ENCODE measurements at regions not wholly inside any gene's neighbourhood (a gene's known extent, or its start where the extent isn't known, plus 50 kb on each side); places are given as distances from the start of the nearest gene placed in this dataset.

- no peak for DNase-seq
Observed at GRCh38 chr21:43271452-43272020, 102.7 kb downstream of the CRYAA start.

- no peak for DNase-seq
Observed at GRCh38 chr21:43270800-43271301, 102.0 kb downstream of the CRYAA start.

DNA sequence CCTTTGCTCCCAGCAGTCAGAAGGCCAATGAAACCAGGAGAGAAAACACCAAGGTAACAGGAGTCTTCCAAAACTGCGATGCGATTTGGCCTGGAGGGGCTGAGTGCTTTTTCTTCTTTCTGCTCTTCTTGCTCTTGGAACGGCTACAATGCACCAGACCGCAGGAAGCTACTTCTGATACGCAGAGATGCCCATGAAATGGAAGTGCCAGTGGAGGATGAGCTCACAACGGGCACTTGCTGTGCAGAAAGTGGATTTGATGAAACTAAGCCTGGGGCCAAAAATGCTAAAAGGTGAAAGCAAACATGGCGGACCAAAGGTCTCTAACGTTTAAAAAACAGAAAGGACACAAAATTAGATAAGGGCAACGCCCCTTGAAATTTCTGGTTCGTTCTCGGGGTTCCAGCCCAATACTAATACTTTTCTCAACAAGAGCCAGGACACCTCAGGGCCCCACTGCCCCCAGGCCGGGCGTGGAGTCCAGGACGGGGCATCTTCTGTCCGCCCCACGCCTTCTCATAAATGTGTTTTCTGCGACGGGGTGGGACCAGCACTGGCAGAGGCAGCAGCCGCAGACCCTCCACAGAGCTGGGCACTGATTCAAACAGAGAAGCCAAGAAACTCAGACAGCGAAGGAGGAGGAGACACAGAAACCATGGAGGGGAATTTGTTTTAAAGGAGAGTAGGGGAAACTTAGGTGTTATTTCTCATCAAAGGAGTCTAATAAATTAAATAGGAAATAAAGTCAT, 101.3 kb downstream of the CRYAA start:
- no peak for DNase-seq

DNA sequence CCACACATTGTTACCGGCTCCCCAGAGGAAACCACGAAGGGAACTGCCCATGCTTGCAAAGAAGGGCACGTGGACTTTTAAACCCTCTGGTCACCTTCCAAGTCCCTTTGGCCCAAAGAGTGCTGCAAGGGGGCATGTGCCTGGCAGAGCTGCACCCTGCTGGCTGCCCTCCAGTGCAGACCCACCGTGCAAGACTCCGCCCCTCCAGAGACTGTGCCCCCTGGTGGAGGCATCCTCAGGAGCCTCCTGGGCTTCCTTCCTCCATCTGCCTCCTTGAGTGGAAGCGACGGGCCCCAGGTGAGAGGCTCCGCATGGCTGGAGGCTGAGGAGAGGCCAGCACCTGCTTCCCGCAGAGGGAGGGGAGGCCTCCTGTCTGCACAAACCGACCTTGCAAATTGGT, 100.6 kb downstream of the CRYAA start:
- DNase-seq, result no peak

GRCh38 chr21:43268804-43269186, 100.0 kb downstream of the CRYAA start:
- DNase-seq, result no peak

- DNase-seq, result no peak
Observed at GRCh38 chr21:43268086-43268803, 99.4 kb downstream of the CRYAA start.

DNA sequence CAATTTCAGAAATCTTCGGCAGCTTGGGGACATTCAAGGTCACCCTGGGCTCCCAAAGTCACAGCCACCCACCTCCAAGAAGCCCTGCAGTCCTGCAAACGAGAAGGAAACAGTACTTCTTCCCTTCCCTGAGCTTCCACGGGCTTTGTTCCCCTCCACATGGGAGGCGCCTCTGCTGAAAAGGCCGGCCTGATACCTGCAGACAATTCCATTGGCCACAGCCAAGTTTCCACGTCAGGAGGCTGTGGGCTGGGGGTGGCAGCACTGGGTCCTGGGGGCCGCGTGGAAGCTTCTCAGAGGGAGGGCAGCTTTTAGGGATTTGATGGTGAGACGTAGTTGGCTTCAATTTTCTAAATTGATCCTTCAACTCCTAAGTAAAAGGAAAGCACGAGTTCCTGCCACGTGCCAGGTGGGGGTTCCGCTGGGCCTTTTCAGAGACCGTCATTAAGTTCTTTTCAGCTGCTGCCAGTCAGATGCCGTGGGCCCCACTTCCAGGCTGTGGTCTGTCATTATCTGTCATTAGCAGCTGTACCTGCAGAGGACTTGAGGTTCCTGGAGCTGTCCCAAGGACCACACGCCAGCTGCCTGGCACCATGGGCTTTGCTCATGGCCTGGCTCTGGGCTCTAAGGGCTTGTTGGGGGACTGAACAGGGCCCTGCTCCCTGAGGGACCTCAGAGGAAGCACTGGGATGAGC, 98.7 kb downstream of the CRYAA start:
- no peak for DNase-seq

DNA sequence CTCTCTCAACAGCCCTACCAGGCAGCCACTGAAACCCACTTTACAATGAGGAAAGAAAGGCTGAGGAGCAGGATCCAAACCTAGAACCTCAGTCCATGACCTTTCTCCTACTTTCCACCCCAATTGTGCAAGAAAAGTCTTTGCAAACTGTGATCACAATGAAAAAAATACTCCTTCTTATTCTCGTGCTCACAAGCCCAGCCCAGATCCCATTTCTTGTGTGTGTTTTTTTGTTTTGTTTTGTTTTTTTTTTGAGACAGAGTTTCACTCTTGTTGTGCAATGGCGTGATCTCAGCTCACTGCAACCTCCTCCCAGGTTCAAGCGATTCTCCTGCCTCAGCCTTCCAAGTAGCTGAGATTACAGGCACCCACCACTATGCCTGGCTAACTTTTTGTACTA, 97.7 kb downstream of the CRYAA start:
- no peak for DNase-seq

GRCh38 chr21:43262427-43262826, 93.6 kb downstream of the CRYAA start:
- no peak for DNase-seq

Measured in SIG-M5 (cell line).